ENCODE measurements at regions not wholly inside any gene's neighbourhood (a gene's known extent, or its start where the extent isn't known, plus 50 kb on each side); places are given as distances from the start of the nearest gene placed in this dataset.
"Not testable (repeated sequence)": the region's sequence is repeated elsewhere in the genome, so short reads cannot be mapped to it uniquely, and the experiment has no call there.

- ATAC-seq (no peak), DNase-seq (ENCODE audit: low spot score) (no peak)
Observed at GRCh38 chr6:167467793-167468431, 143.0 kb downstream of the TTLL2 start.

- DNase-seq (ENCODE audit: low spot score) (no peak), ATAC-seq (no peak)
Observed at GRCh38 chr6:167469101-167469500, 144.2 kb downstream of the TTLL2 start.

GRCh38 chr6:167469672-167470071, 144.8 kb downstream of the TTLL2 start:
- ATAC-seq, result no peak
- no peak for DNase-seq (ENCODE audit: low spot score)

- ATAC-seq (no peak), DNase-seq (ENCODE audit: low spot score) (no peak)
Observed at GRCh38 chr6:167470101-167470835, 145.4 kb downstream of the TTLL2 start.

GRCh38 chr6:167470836-167471547, 146.1 kb downstream of the TTLL2 start:
- ATAC-seq, result no peak
- DNase-seq (ENCODE audit: low spot score), result no peak

- ATAC-seq (no peak), DNase-seq (ENCODE audit: low spot score) (no peak)
Observed at GRCh38 chr6:167471548-167471930, 146.7 kb downstream of the TTLL2 start.

- DNase-seq (ENCODE audit: low spot score), result no peak
- ATAC-seq, result no peak
Observed at GRCh38 chr6:167472148-167472547, 147.3 kb downstream of the TTLL2 start.

GRCh38 chr6:167472880-167473279, 148.0 kb downstream of the TTLL2 start:
- peak; percentile 15 for ATAC-seq
- no peak for DNase-seq (ENCODE audit: low spot score)

- ATAC-seq (no peak), DNase-seq (ENCODE audit: low spot score) (no peak)
Observed at GRCh38 chr6:167474171-167474570, 149.3 kb downstream of the TTLL2 start.

GRCh38 chr6:167474725-167475124, 149.8 kb downstream of the TTLL2 start:
- DNase-seq (ENCODE audit: low spot score) (no peak), ATAC-seq (peak; percentile 21)

GRCh38 chr6:167475947-167476346, 151.1 kb downstream of the TTLL2 start:
- ATAC-seq (no peak), DNase-seq (ENCODE audit: low spot score) (no peak)

GRCh38 chr6:167476844-167477595, 152.1 kb downstream of the TTLL2 start:
- ATAC-seq, result no peak
- DNase-seq (ENCODE audit: low spot score), result no peak

- DNase-seq (ENCODE audit: low spot score) (no peak), ATAC-seq (no peak)
Observed at GRCh38 chr6:167477688-167478087, 152.8 kb downstream of the TTLL2 start.

GRCh38 chr6:167479301-167479700, 154.4 kb downstream of the TTLL2 start:
- ATAC-seq (no peak), DNase-seq (ENCODE audit: low spot score) (no peak)

GRCh38 chr6:167479901-167480648, 155.2 kb downstream of the TTLL2 start:
- ATAC-seq (peak; percentile 43), DNase-seq (ENCODE audit: low spot score) (no peak)

GRCh38 chr6:167481307-167481926, 156.5 kb downstream of the TTLL2 start:
- no peak for ATAC-seq
- DNase-seq (ENCODE audit: low spot score), result peak; percentile 22

- not testable (repeated sequence) for DNase-seq (ENCODE audit: low spot score); ATAC-seq
Observed at GRCh38 chr6:167482801-167483200, 157.9 kb downstream of the TTLL2 start.

- no peak for DNase-seq (ENCODE audit: low spot score)
- ATAC-seq, result peak; percentile 94
Observed at GRCh38 chr6:167485186-167485978, 160.5 kb downstream of the TTLL2 start.
